CD4-positive, alpha-beta memory T cell (primary cell): ENCODE measurements at regions not wholly inside any gene's neighbourhood (a gene's known extent, or its start where the extent isn't known, plus 50 kb on each side); places are given as distances from the start of the nearest gene placed in this dataset.

Experiments used
- CTCF ChIA-PET: fragments of 350-600 bp; sonication (Branson Sonifier 250); formaldehyde crosslinking; loops from one replicate; lab custom pipeline; 2021; ENCODE audit warnings: inconsistent platforms; ENCODE audit not compliant: partially characterized antibody; lab: Charles Lee
- POLR2A ChIA-PET: fragments of 350-600 bp; sonication (Branson Sonifier 250); formaldehyde crosslinking; loops from one replicate; lab custom pipeline; 2021; ENCODE audit not compliant: partially characterized antibody; lab: Charles Lee
- DNase-seq, 5 donors: peaks; one replicate each; pipeline versions ENCODE4 v3.0.0 to v3.0.0-alpha.2; 2020 to 2022; ENCODE audit warnings: mixed read lengths in 1 of 5
- H3K27ac ChIP-seq: one replicate; pipeline ENCODE4 v1.7.0; 2013; ENCODE audit warnings: low read depth, low read length
- H3K27me3 ChIP-seq: 2 replicates; pipeline ENCODE4 v1.7.0; 2013; ENCODE audit warnings: mild to moderate bottlenecking, low read length, moderate library complexity; ENCODE audit not compliant: insufficient read depth
- H3K36me3 ChIP-seq: 2 replicates; pipeline ENCODE4 v1.7.0; 2013; ENCODE audit warnings: mild to moderate bottlenecking, low read length, moderate library complexity; ENCODE audit not compliant: insufficient read depth
- H3K4me1 ChIP-seq: 2 replicates; pipeline ENCODE4 v1.7.0; 2013; ENCODE audit warnings: mild to moderate bottlenecking, low read length, moderate library complexity; ENCODE audit not compliant: insufficient read depth
- H3K4me3 ChIP-seq, 2 donors: one replicate each; pipeline ENCODE4 v1.7.0; 2013; ENCODE audit warnings: low read length in 2 of 2, mild to moderate bottlenecking in 1 of 2
- H3K9me3 ChIP-seq, 2 donors: one replicate each; pipeline ENCODE4 v1.7.0; 2013; ENCODE audit warnings: low read length in 2 of 2, control low read depth in 1 of 2; ENCODE audit not compliant: control insufficient read depth in 1 of 2
- H3K27ac Mint-ChIP-seq, 7 donors: one replicate each; pipeline ENCODE4 v1.8.0; 2020 to 2021; ENCODE audit warnings: mixed read lengths in 7 of 7, mild to moderate bottlenecking in 6 of 7, inconsistent platforms in 3 of 7, moderate library complexity in 3 of 7
- H3K27me3 Mint-ChIP-seq, 2 donors: one replicate each; pipeline ENCODE4 v1.8.0; 2020 to 2021; ENCODE audit warnings: mixed read lengths in 2 of 2
- H3K36me3 Mint-ChIP-seq, 2 donors: one replicate each; pipeline ENCODE4 v1.8.0; 2020 to 2021; ENCODE audit warnings: mixed read lengths in 2 of 2, inconsistent platforms in 1 of 2, mild to moderate bottlenecking in 1 of 2
- H3K4me1 Mint-ChIP-seq, 4 donors: one replicate each; pipeline ENCODE4 v1.8.0; 2020 to 2021; ENCODE audit warnings: mixed read lengths in 4 of 4, mild to moderate bottlenecking in 1 of 4
- H3K4me3 Mint-ChIP-seq, 8 donors: one replicate each; pipeline ENCODE4 v1.8.0; 2020 to 2021; ENCODE audit warnings: mixed read lengths in 8 of 8, mild to moderate bottlenecking in 7 of 8, moderate library complexity in 6 of 8, inconsistent platforms in 3 of 8
- H3K9me3 Mint-ChIP-seq, 8 donors: one replicate each; pipeline ENCODE4 v1.8.0; 2020 to 2021; ENCODE audit warnings: mixed read lengths in 8 of 8, mild to moderate bottlenecking in 5 of 8, inconsistent platforms in 3 of 8, moderate library complexity in 1 of 8
- intact Hi-C: fragments of 100-400 bp; cut with micrococcal nuclease; formaldehyde crosslinking; loops from one replicate; pipeline ENCODE4 v1.15.1; 2023

DNA sequence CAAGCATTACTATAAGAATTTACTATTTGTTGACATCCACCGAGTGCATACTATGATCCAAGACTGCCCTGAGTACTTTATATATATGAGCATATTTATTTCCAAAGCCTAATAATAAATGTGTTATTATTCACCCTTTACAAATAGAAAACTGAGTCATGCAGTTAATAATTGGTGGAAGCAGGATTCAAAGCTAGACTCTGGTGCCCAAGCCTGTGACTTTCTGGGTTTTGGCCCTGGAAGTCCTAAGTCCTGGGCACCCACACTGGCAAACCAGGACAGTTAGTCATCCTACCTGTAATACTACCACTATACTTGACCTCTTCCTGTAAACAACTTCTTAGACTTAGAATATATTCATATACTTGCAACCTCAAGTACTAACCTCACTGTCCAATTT lies 257.4 kb upstream of the IRX5 start:
- Histone ChIP-seq H3K4me3 (no peak overlapping the region), H3K27me3 (no peaks in the 10 kb centered on the region), H3K4me1 (no peaks in the 10 kb centered on the region), H3K36me3 (no peaks in the 10 kb centered on the region), H3K9me3 (no peaks in the 10 kb centered on the region), H3K27ac (no peak overlapping the region)
- H3K4me3 Mint-ChIP-seq, result no peak overlapping the region
- ChIA-PET POLR2A (no interaction called here), CTCF (no interaction called here)
- DNase-seq, result no peak
- peaks cover 0 to 8% (median 0%) of the 10 kb centered on the region in 8 donors for H3K9me3 Mint-ChIP-seq
- H3K36me3 Mint-ChIP-seq, result no peaks in the 10 kb centered on the region
- intact Hi-C loops, result no loop called here
- H3K27ac Mint-ChIP-seq, result no peak overlapping the region
- no peaks in the 10 kb centered on the region for H3K4me1 Mint-ChIP-seq
- H3K27me3 Mint-ChIP-seq, result no peaks in the 10 kb centered on the region

GRCh38 chr16:54672500-54672899 lies 258.2 kb upstream of the IRX5 start:
- Mint-ChIP-seq H3K4me1 (no peaks in the 10 kb centered on the region), H3K9me3 (peaks cover 0 to 6% (median 0%) of the 10 kb centered on the region in 8 donors), H3K27ac (no peak overlapping the region), H3K27me3 (no peaks in the 10 kb centered on the region), H3K36me3 (no peaks in the 10 kb centered on the region), H3K4me3 (no peak overlapping the region)
- ChIA-PET CTCF (no interaction called here), POLR2A (no interaction called here)
- H3K27ac ChIP-seq, result no peak overlapping the region
- no peaks in the 10 kb centered on the region for H3K4me1 ChIP-seq
- no peak overlapping the region for H3K4me3 ChIP-seq
- H3K36me3 ChIP-seq, result no peaks in the 10 kb centered on the region
- no peak for DNase-seq
- no peaks in the 10 kb centered on the region for H3K9me3 ChIP-seq
- H3K27me3 ChIP-seq, result no peaks in the 10 kb centered on the region
- intact Hi-C loops, result no loop called here

DNA sequence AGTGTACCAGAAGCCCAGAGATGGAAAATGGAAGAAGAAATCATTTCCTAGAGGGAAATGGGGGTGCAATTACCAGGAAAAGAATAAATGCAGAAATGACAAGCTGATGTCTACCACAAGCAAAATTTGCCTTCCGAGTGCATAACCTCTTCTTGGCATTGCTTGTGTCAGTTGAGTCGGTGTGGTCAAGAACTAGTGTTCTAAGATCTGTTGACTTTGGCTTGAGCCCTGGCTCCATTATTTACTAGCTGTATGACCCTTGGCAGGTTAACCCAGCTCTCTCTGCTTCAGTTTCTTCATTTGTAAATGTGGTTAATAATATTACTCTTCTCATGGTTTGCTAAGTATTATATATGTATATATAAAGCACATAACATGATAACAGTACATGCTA lies 273.0 kb upstream of the IRX5 start:
- intact Hi-C loops, result no loop called here
- Mint-ChIP-seq H3K27me3 (peaks cover 12 to 16% of the 10 kb centered on the region in 2 donors), H3K36me3 (no peaks in the 10 kb centered on the region), H3K9me3 (peaks cover 0 to 3% (median 2%) of the 10 kb centered on the region in 8 donors), H3K4me1 (peaks cover 0 to 10% (median 6%) of the 10 kb centered on the region in 4 donors), H3K4me3 (no peak overlapping the region), H3K27ac (no peak overlapping the region)
- no peak for DNase-seq
- ChIA-PET CTCF (no interaction called here), POLR2A (no interaction called here)
- H3K27ac ChIP-seq, result no peak overlapping the region
- no peaks in the 10 kb centered on the region for H3K36me3 ChIP-seq
- no peaks in the 10 kb centered on the region for H3K4me1 ChIP-seq
- no peak overlapping the region for H3K4me3 ChIP-seq
- no peaks in the 10 kb centered on the region for H3K27me3 ChIP-seq
- no peaks in the 10 kb centered on the region for H3K9me3 ChIP-seq

DNA sequence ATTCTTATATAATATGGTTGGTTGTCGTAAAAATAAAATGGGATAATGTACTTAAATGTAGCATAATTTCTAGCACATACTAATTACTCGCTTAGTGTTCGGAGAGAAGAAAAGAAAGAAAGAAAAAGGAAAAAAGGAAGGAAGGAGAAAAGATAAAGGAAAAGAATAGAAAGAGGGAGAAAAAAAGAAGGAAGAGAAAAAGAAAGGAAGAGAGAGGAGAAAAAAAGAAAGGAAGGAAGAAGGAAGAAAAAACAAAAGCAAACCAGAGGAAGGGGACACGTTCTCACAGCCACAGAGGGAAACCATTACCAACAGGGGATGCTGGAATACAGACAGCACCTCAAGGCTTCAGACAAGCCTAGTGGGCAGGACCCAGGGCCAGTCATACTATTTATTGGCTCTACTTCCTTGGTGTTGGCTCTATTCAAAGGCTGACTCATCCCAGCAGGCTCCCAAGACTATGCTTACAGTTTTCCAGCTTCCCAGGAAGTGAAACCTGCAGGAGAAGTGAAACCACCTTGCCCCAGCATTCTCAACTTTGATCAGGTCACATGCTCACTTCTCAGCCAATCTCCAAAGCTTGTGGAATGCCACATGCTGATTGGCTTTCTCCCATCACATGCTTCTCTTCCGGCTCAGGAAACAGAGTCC lies 273.5 kb upstream of the IRX5 start:
- POLR2A ChIA-PET, result no interaction called here
- intact Hi-C loops, result no loop called here
- CTCF ChIA-PET, result no interaction called here
- Histone ChIP-seq H3K4me3 (no peak overlapping the region), H3K9me3 (no peaks in the 10 kb centered on the region), H3K27ac (no peak overlapping the region), H3K4me1 (no peaks in the 10 kb centered on the region), H3K27me3 (no peaks in the 10 kb centered on the region), H3K36me3 (no peaks in the 10 kb centered on the region)
- peaks cover 0 to 3% (median 2%) of the 10 kb centered on the region in 8 donors for H3K9me3 Mint-ChIP-seq
- no peaks in the 10 kb centered on the region for H3K36me3 Mint-ChIP-seq
- peaks cover 0 to 10% (median 6%) of the 10 kb centered on the region in 4 donors for H3K4me1 Mint-ChIP-seq
- no peak for DNase-seq
- no peak overlapping the region for H3K27ac Mint-ChIP-seq
- H3K27me3 Mint-ChIP-seq, result peaks cover 12 to 16% of the 10 kb centered on the region in 2 donors
- H3K4me3 Mint-ChIP-seq, result no peak overlapping the region

GRCh38 chr16:54655121-54655590 lies 275.5 kb upstream of the IRX5 start:
- Histone ChIP-seq H3K36me3 (no peaks in the 10 kb centered on the region), H3K4me1 (no peaks in the 10 kb centered on the region), H3K9me3 (no peaks in the 10 kb centered on the region), H3K4me3 (no peak overlapping the region), H3K27ac (no peak overlapping the region), H3K27me3 (no peaks in the 10 kb centered on the region)
- CTCF ChIA-PET, result no interaction called here
- Mint-ChIP-seq H3K27me3 (peaks cover 12 to 14% of the 10 kb centered on the region in 2 donors), H3K4me1 (peaks cover 0 to 10% (median 6%) of the 10 kb centered on the region in 4 donors), H3K4me3 (peak overlapping the region in 1 of 8 donors; percentile 13), H3K9me3 (peaks cover 0 to 3% (median 2%) of the 10 kb centered on the region in 8 donors), H3K27ac (no peak overlapping the region), H3K36me3 (no peaks in the 10 kb centered on the region)
- POLR2A ChIA-PET, result no interaction called here
- intact Hi-C loops, result no loop called here
- no peak for DNase-seq

GRCh38 chr16:54654429-54654828 lies 276.2 kb upstream of the IRX5 start:
- Mint-ChIP-seq H3K4me3 (no peak overlapping the region), H3K27ac (no peak overlapping the region), H3K4me1 (peaks cover 0 to 10% (median 6%) of the 10 kb centered on the region in 4 donors), H3K36me3 (no peaks in the 10 kb centered on the region), H3K9me3 (peaks cover 0 to 3% (median 3%) of the 10 kb centered on the region in 8 donors), H3K27me3 (peaks cover 12 to 18% of the 10 kb centered on the region in 2 donors)
- H3K9me3 ChIP-seq, result no peaks in the 10 kb centered on the region
- POLR2A ChIA-PET, result no interaction called here
- no peak overlapping the region for H3K4me3 ChIP-seq
- no peaks in the 10 kb centered on the region for H3K27me3 ChIP-seq
- DNase-seq, result no peak
- CTCF ChIA-PET, result no interaction called here
- no peaks in the 10 kb centered on the region for H3K4me1 ChIP-seq
- intact Hi-C loops, result no loop called here
- H3K36me3 ChIP-seq, result no peaks in the 10 kb centered on the region
- no peak overlapping the region for H3K27ac ChIP-seq

DNA sequence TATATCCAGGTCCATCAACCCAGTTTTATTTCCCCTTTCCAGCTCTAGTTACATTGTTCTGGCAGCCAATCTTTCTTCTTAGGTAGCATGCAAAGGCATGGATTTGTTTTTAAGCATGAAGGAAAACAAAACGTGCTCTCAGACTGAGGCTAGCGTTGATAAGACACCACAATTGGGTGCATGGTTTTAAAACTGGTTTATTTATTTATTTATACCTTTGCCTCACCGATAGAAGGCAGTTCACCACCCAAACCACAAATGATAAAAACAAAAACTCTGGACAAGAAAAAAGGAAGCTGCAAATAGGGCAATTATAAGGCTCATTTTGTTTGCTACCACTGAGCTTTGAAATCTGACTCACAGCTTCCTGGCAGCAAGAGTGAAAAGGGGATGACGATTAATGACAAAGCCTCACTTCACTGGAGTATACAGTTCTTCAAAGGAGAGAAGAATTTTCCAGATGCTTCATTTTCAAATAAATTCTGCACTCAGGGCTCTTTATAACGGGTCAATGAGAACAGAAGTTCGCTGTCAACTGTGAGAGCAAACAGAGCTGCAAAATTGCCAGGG lies 278.4 kb upstream of the IRX5 start:
- no peak for DNase-seq
- Histone ChIP-seq H3K27ac (no peak overlapping the region), H3K4me1 (no peaks in the 10 kb centered on the region), H3K4me3 (no peak overlapping the region), H3K27me3 (no peaks in the 10 kb centered on the region), H3K9me3 (no peaks in the 10 kb centered on the region), H3K36me3 (no peaks in the 10 kb centered on the region)
- Mint-ChIP-seq H3K36me3 (no peaks in the 10 kb centered on the region), H3K27me3 (peaks cover 12 to 19% of the 10 kb centered on the region in 2 donors), H3K4me1 (peaks cover 0 to 10% (median 7%) of the 10 kb centered on the region in 4 donors), H3K27ac (no peak overlapping the region), H3K9me3 (peaks cover 0 to 3% (median under 1%) of the 10 kb centered on the region in 8 donors), H3K4me3 (no peak overlapping the region)
- CTCF ChIA-PET, result no interaction called here
- intact Hi-C loops, result no loop called here
- POLR2A ChIA-PET, result no interaction called here
